Stomach smooth muscle (tissue), 2 donors: ENCODE measurements at regions not wholly inside any gene's neighbourhood (a gene's known extent, or its start where the extent isn't known, plus 50 kb on each side); places are given as distances from the start of the nearest gene placed in this dataset.

Experiments used
- H3K27ac ChIP-seq: one replicate; pipeline ENCODE4 v1.7.0; 2013; ENCODE audit warnings: mild to moderate bottlenecking, low read length, inconsistent platforms
- H3K27me3 ChIP-seq, 2 donors: one replicate each; pipeline ENCODE4 v1.7.0; 2013; ENCODE audit warnings: low read length in 2 of 2; ENCODE audit not compliant: insufficient read depth in 2 of 2, control insufficient read depth in 1 of 2
- H3K36me3 ChIP-seq, 2 donors: one replicate each; pipeline ENCODE4 v1.7.0; 2013; ENCODE audit warnings: low read length in 2 of 2; ENCODE audit not compliant: control insufficient read depth in 2 of 2, insufficient read depth in 2 of 2
- H3K4me1 ChIP-seq: one replicate; pipeline ENCODE4 v1.7.0; 2013; ENCODE audit warnings: low read length; ENCODE audit not compliant: control insufficient read depth, insufficient read depth
- H3K4me3 ChIP-seq, 2 donors: one replicate each; pipeline ENCODE4 v1.7.0; 2013; ENCODE audit warnings: low read length in 2 of 2
- H3K9ac ChIP-seq, 2 donors: one replicate each; pipeline ENCODE4 v1.7.0; 2013; ENCODE audit warnings: low read length in 2 of 2, mild to moderate bottlenecking in 1 of 2
- H3K9me3 ChIP-seq, 2 donors: one replicate each; pipeline ENCODE4 v1.7.0; 2013; ENCODE audit warnings: low read length in 2 of 2; ENCODE audit not compliant: control insufficient read depth in 2 of 2
- donor health status: healthy.
- donor health status: Pancreatic carcinoma.

- peak overlapping the region; percentile 71 for H3K27ac ChIP-seq
Observed at GRCh38 chr11:45079943-45080719, 66.3 kb upstream of the PRDM11 start.

GRCh38 chr11:45082744-45083543 is 63.5 kb upstream of the PRDM11 start:
- H3K27me3 ChIP-seq: peaks cover 0 to 8% of the 10 kb centered on the region in 2 donors
- H3K9me3 ChIP-seq: no peaks in the 10 kb centered on the region
- H3K36me3 ChIP-seq: no peaks in the 10 kb centered on the region
- H3K4me1 ChIP-seq: peaks cover 33% of the 10 kb centered on the region
- H3K27ac ChIP-seq: no peak overlapping the region
- no peak overlapping the region for H3K4me3 ChIP-seq
- no peak overlapping the region for H3K9ac ChIP-seq

More at GRCh38 chr11:45079943-45080719, 66.3 kb upstream of the PRDM11 start:
- Histone ChIP-seq H3K27me3 (peaks cover 0 to 8% of the 10 kb centered on the region in 2 donors), H3K4me1 (peaks cover 21% of the 10 kb centered on the region), H3K4me3 (no peak overlapping the region), H3K9ac (peak overlapping the region in 1 of 2 donors; percentile 24), H3K36me3 (no peaks in the 10 kb centered on the region), H3K9me3 (no peaks in the 10 kb centered on the region)

GRCh38 chr11:45083544-45084087 is 62.8 kb upstream of the PRDM11 start:
- Histone ChIP-seq H3K27ac (no peak overlapping the region), H3K27me3 (peaks cover 0 to 8% of the 10 kb centered on the region in 2 donors), H3K9ac (no peak overlapping the region), H3K4me3 (no peak overlapping the region), H3K36me3 (no peaks in the 10 kb centered on the region), H3K4me1 (peaks cover 33% of the 10 kb centered on the region), H3K9me3 (no peaks in the 10 kb centered on the region)

- Histone ChIP-seq H3K9me3 (no peaks in the 10 kb centered on the region), H3K4me1 (peaks cover 23% of the 10 kb centered on the region), H3K9ac (no peak overlapping the region), H3K27ac (no peak overlapping the region), H3K27me3 (peaks cover 0 to 8% of the 10 kb centered on the region in 2 donors), H3K36me3 (no peaks in the 10 kb centered on the region), H3K4me3 (no peak overlapping the region)
Observed at GRCh38 chr11:45085646-45086501, 60.6 kb upstream of the PRDM11 start.

GRCh38 chr11:45086526-45086925 is 59.9 kb upstream of the PRDM11 start:
- Histone ChIP-seq H3K27ac (no peak overlapping the region), H3K4me1 (peaks cover 23% of the 10 kb centered on the region), H3K4me3 (no peak overlapping the region), H3K9ac (no peak overlapping the region), H3K27me3 (peaks cover 0 to 8% of the 10 kb centered on the region in 2 donors), H3K36me3 (no peaks in the 10 kb centered on the region), H3K9me3 (no peaks in the 10 kb centered on the region)

GRCh38 chr11:45087086-45087899 is 59.1 kb upstream of the PRDM11 start:
- Histone ChIP-seq H3K9ac (no peak overlapping the region), H3K4me3 (no peak overlapping the region), H3K9me3 (no peaks in the 10 kb centered on the region), H3K27me3 (peaks cover 0 to 8% of the 10 kb centered on the region in 2 donors), H3K36me3 (no peaks in the 10 kb centered on the region), H3K4me1 (peaks cover 26% of the 10 kb centered on the region), H3K27ac (peak overlapping the region; percentile 31)

GRCh38 chr11:45087900-45088160 is 58.6 kb upstream of the PRDM11 start:
- H3K27me3 ChIP-seq: peaks cover 0 to 4% of the 10 kb centered on the region in 2 donors
- no peak overlapping the region for H3K4me3 ChIP-seq
- H3K9ac ChIP-seq: no peak overlapping the region
- peak overlapping the region; percentile 31 for H3K27ac ChIP-seq
- peaks cover 26% of the 10 kb centered on the region for H3K4me1 ChIP-seq
- no peaks in the 10 kb centered on the region for H3K36me3 ChIP-seq
- no peaks in the 10 kb centered on the region for H3K9me3 ChIP-seq

GRCh38 chr11:45089251-45089650 is 57.2 kb upstream of the PRDM11 start:
- Histone ChIP-seq H3K27ac (peak overlapping the region; percentile 62), H3K4me1 (peaks cover 26% of the 10 kb centered on the region), H3K27me3 (no peaks in the 10 kb centered on the region), H3K9ac (no peak overlapping the region), H3K9me3 (no peaks in the 10 kb centered on the region), H3K36me3 (no peaks in the 10 kb centered on the region), H3K4me3 (no peak overlapping the region)

GRCh38 chr11:45089676-45090499 is 56.6 kb upstream of the PRDM11 start:
- H3K9me3 ChIP-seq: no peaks in the 10 kb centered on the region
- H3K4me1 ChIP-seq: peaks cover 26% of the 10 kb centered on the region
- no peaks in the 10 kb centered on the region for H3K36me3 ChIP-seq
- H3K27ac ChIP-seq: peak overlapping the region; percentile 62
- no peak overlapping the region for H3K4me3 ChIP-seq
- no peaks in the 10 kb centered on the region for H3K27me3 ChIP-seq
- no peak overlapping the region for H3K9ac ChIP-seq
